Renal cortex interstitium (tissue), 11 donors: ENCODE measurements at regions not wholly inside any gene's neighbourhood (a gene's known extent, or its start where the extent isn't known, plus 50 kb on each side); places are given as distances from the start of the nearest gene placed in this dataset.
"Not testable (repeated sequence)": the region's sequence is repeated elsewhere in the genome, so short reads cannot be mapped to it uniquely, and the experiment has no call there.

Experiments used
- DNase-seq, 11 donors: peaks; one replicate each; pipeline ENCODE4 v3.0.0-alpha.2; 2013; ENCODE audit warnings: low read depth in 9 of 11, low spot score in 4 of 11; ENCODE audit errors: extremely low read depth in 1 of 11

DNA sequence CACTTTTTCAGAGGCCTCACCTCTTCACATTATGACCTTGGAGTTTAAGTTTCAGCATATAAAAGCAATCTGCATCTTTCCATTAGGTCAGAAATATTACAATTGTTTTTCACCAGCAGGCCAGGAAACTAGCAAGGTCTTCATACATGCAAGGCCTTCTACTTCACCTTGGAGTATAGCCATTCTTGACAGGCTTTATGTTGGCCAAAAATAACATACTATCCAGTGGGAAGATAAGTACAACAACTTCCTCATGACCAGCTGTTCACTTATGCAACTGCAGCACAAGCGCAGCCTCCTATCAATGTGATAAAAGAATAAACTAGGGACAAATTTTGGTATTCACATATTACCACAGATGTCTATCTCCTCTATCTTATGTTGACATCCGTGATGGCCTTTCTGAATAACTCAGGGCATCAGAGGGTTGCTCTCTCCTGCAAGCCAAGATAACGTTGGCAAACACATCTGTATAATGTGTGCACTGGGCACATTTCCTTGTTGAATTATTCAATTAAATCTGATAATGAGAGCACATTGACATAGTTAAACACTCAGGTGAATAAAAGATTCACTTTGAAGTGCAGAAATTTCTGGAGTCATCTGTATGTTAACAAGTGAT is 239.8 kb downstream of the FZD1 start:
- DNase-seq, result peak in 3 of 11 donors; percentile 0 to 11 (median 5)

DNA sequence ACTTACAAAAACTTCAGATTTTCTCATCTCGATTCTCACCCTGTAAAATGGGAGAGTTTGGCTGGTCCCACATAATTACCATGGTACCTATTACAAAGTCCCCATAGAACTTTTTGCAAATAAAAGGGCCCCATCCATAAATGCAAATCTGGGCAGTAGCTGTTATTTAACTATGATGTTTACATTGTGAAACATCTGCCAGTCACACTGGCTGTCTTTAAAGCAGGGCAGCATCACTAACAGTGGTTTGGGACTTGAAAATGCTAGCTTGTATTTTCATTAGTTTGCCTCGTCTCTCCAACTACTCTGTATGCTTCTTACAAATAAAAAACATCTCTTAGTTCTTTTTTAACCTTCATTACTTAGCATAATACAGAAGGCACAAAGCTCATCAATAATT is 240.7 kb downstream of the FZD1 start:
- no peak for DNase-seq

DNA sequence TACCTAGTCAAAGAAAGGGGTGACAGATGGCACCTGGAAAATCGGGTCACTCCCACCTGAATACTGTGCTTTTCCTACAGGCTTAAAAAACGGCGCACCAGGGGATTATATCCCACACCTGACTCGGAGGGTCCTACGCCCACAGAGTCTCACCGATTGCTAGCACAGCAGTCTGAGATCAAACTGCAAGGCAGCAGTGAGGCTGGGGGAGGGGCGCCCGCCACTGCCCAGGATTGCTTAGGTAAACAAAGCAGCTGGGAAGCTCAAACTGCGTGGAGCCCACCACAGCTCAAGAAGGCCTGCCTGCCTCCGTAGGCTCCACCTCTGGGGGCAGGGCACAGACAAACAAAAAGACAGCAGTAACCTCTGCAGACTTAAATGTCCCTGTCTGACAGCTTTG is 242.7 kb downstream of the FZD1 start:
- not testable (repeated sequence) for DNase-seq

DNA sequence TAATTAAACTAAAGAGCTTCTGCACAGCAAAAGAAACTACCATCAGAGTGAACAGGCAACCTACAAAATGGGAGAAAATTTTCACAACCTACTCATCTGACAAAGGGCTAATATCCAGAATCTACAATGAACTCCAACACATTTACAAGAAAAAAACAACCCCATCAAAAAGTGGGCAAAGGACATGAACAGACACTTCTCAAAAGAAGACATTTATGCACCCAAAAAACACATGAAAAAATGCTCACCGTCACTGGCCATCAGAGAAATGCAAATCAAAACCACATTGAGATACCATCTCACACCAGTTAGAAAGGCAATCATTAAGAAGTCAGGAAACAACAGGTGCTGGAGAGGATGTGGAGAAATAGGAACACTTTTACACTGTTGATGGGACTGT is 247.6 kb downstream of the FZD1 start:
- DNase-seq, result not testable (repeated sequence)

DNA sequence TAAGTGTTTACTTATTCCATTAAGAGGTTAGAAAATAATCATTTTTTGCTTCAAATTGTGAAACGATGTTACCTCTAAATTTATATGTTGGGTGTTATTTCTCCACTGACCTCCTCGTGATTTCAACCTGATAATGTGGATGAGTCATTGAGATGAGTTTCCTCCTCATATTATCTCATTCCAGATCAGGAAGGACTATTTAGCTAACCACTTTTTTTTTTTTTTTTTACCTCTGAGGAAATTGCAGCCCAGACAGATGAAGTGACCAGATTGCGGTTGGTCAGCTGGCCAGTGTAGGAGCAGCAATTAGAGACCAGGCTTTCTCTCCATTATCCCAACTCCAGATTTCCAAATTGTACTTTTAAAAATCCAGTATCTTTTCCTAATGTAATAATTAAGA is 248.7 kb downstream of the FZD1 start:
- no peak for DNase-seq

DNA sequence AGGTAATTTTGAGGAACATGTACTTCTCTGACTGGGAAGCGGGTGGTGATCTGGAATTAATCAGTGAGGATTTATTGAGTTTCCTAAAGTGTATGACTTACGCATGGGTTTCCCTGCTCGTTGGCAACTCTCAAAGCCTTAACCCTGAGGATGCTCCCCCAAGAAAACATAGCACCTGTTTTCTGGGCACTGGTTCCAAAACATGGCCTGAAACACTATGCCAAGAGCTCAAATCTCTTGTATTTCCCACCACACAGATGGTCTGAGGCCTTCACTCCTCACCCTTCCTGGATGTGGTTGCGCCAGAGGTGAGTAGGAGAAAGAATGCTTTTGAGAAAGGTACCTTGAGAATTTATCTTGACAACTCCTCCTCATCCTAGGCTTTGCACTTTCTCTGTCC is 250.4 kb downstream of the FZD1 start:
- DNase-seq, result no peak

DNA sequence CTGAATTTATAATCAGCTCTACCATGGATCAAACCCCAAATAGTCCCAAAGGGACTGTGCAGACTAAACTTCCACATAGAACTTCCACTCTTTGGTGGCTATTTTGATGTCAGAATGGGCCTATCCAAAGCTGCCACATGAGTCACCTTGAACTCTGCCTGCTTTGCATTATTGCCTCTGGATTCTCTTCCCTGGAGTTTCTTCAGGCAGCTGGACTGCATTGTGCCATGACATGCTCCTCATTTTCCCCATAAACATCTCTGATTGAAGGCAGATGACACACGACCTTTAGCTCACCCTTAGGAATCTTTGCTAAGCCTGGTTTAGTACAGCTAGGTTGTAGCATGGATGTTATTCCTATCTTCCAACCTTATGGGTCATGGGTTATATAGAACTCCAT is 251.7 kb downstream of the FZD1 start:
- DNase-seq, result no peak

DNA sequence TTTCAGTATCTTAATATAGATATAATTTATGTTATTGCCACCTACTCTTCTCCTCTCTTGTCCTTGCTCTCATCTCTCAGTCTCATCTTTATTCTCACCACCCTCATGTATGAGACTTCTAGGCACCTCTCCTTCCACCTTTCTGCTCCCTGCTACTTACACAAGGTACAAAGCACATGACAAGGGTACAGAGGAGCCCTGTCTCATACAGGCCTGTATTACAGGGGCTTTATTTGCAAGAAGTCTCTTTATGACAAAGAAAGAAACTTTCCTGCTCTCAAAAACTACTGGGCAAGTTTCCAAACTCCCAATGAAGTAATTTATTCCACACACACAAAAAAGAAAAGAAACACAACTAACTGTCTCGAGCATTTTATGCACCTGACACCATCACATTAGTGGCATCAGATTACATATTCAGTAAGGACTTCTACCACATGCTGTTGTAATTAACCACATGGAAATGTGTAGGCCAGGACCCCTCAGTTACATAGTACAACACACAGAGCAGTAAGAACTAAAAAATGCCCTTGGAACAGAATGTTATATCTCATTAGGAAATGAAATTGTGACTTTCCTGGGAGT is 253.1 kb downstream of the FZD1 start:
- DNase-seq, result peak in 3 of 11 donors; percentile 1 to 10 (median 3)

DNA sequence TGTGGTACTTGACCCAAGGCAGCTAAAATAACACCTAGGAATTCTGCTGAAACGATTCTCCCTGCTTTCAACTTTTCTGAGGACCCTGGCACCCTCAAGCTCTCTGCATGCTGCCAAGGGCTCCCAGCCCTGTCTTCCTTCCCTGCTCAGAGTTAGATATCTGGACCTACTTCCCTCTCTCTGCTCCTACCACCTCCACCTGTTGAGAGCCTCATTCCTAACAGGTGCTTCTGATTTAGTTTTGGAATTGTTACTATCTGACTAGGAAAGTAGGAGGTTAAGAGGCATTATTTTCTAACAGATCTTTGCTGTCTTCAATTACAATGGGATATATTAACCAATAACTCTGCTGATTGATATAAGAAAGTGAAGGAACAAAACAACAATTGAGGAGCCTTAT is 253.8 kb downstream of the FZD1 start:
- DNase-seq, result no peak

DNA sequence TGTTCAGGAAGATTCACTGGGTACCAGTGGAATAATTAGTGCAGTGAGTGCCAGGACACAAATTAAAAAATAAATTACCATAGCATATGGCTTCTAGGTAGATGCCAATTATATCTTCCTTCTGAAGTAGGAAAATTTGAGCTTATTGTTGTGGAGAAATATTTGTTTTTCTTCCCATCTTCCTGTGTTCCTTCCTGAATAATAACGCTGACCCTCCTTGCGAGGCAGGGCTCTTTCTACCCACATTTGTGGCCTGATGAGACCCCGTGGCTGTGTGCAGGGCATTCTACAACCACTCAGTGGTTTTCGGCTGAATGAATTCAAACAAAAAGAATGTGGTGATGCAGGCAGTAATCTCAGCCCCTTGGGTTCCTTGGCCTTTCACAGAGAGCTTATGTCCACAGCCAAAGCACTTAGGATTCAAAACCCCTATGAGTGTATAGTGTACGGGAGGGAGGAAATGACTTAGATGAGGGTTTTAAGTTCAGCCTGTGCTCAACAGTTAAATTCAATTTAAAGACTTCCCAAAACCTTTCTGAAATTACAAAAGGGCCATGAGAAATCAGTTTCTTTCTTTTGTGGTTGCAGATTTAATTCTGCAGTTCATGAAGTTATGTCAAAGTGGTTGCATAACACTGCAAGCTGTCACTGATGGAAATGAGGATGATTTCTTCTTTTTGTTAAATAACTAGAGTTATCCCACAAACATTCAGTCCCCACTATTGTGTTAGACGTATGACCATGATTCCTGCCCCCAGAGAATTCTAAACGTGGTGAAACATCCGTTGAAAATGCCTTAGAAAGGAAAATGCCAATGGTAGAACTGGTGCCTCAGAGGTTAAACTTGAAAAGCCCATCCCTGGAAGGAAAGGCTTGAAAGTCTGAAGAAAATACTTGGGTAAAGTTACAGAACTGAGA is 255.3 kb downstream of the FZD1 start:
- no peak for DNase-seq

DNA sequence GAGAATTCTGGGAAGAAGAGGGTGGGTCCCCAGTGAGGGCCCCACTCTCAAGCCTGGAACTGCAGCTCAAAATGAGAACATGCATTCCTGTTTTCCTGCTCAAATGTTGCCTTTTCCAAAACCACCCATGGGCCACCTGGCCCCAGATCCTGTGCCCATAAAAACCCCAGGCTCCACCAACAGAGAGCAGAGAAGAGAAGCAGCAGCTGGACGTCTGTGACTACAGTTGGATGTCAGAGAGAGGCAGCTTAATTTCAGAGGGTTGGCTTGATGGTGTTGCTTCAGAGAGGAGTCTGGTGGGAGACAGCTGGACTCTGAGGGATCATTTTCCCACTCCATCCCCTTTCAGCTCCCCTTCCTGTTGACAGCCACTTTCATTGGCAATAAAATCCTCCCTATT is 256.4 kb downstream of the FZD1 start:
- no peak for DNase-seq

DNA sequence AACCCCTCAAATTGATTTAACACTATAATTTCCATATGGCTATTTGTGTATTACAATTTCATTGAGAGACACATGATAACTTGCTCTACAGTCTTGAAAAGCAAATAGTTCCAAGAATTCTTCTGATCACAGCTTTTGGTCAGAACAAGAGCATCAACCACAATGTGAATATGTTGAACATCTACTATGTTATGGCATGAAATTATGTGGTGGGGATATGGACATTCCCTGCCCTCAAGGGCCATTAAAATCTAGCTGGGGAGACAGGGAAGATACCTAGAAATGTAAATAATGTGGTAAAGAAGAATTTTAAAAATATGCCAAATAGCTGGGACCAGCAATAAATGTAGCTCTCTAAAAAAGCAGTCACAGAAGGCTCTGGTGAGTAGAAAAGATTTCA is 262.2 kb downstream of the FZD1 start:
- no peak for DNase-seq

DNA sequence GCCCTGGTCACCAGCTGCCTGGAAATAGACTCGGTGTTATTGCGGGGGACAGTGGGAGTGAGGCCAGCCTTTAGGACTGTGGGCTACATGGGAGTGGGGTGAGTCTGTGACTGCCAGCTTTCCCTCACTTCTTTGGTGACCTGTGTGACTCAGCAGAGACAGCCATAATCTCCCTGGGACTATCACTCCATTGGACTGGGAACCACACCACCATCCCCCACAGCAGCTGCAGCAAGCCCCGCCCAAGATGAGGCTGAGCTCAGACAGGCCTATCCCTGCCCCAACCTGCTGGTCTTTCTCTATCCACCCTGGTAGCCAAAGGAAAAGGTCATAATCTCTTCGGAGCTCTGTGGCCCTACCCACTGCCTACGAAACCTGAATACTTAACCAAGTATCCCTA is 263.2 kb downstream of the FZD1 start:
- DNase-seq, result no peak

DNA sequence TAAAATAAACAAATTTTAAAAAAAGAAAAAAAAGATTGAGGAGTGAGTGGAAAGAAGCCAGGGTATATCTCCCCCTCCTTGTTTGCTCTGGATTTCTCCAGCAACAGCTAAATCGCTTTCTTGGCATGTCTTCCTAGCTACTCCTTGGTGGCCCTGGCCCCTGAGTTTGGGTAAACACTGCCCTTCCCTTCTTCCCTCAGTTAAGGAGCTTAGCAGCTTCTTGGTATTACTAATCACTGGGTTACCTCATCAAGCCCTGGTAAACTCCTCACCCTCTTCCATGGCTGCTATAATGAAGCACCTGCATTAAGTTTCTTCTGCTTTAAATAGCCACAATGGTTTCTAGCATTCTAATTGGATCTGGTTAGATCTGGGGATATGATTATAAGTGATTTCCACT is 269.8 kb downstream of the FZD1 start:
- no peak for DNase-seq

DNA sequence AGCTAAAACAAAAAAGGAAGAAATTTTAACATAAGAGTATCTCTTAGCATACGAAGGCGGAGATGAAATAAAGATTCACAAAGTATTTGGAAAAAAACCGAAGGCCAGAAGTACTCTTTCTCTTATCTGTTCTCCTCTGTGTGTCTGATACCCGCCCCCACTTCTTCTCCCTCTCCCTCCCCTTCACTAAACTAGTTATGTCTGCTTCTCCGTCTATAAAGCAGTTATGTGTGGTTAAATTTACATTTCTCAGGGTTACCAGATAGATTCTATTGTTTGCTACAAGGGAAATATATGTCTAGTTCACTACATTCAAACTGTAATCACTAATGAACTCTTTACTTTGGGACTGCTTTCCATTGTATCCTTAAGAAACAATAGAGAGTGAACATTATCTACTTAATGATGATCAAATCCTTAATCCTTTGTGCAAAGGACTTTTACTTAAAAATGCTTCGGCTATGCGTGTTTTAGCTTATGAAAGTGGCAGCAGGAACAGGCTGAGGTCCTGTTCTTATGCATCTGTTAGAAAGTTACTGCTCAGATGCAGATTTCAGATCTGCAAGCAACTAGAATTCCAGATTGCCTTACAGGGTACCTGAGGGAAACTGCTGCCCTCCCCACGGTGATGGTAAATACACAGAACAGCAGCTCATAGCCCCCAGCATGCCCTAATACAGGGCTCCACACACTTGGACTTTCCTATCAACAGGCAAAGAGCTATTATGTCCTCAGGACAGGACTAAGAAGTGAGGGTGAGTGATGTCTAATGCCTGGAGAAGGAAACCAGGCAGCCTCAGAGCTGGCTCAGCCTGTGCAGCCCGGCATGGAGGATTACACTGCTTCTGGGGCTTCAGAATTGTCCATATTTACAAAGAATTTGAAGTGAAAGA is 273.3 kb downstream of the FZD1 start:
- DNase-seq, result no peak

DNA sequence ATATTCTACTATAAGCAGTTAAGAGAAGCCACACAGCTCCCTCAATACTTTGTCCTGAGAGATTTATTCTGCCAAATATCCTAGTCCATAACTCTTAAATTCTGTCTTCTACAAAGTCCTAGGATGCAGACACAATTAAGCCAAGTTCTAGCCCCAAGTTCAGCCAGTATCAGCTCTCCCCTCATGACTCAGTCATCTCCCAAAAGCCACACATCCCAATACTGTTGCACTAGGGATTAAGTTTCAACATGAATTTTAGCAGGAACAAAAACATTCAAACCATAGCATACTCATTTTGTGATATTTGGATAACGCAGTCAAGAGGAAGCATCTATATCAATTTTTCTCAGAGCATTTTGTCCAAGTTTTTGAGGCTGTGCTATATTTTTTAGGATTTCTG is 277.4 kb downstream of the FZD1 start:
- DNase-seq, result no peak

DNA sequence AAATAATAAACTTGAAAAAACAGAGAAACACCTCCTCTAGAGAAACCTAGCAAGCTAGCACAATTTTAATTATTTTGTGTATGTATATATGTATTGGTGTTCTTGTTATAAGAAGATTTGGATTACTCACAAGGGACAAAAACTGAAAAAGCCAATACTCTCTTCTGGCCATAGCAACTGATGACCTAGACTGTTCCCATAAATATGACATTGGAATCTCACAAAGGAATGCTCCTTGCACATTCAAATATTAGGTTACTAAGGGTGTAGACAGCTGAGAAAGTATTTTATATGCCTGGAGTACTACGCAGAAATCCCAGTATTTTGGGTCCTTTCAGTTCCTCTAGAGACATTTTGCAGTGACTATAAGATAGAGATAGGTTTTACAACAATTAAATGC is 279.4 kb downstream of the FZD1 start:
- no peak for DNase-seq

DNA sequence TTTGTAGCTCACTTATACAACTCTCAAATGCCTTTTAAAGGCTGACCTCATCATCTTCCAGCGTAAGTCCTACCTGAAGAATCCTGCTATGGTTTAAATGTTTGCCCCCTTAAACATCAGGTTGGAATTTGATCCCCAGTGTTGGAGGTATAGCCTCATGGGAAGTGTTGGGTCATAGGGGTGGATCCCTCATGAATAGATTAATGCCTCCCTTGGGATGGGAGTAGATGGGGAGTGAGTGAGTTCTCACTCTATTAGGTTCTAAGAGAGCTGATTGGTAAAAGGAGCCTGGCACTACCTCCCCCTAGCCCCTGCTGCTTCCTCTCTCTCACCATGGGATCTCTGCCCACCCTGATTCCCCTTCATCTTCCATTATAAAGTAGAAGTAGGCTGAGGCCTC is 285.6 kb downstream of the FZD1 start:
- DNase-seq, result no peak

DNA sequence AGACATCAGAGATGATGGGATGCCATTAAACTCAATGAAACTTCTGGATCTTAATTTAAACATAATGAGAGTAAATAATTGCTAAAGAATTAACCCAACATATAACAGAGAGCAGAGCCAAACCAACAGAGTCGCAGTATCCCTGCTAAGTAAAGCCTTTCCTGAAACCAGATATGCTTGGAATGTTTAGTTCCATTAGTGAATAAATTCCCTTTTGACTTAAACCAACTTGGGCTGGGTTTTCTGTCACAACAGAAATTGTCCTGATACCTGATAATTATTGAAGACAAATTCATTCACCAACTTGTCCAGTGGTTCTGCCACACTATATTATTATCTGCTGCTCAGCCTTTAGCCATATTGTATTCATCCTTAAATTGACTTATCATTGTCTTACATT is 286.7 kb downstream of the FZD1 start:
- no peak for DNase-seq
